LNCaP clone FGC (cell line): ENCODE measurements at regions not wholly inside any gene's neighbourhood (a gene's known extent, or its start where the extent isn't known, plus 50 kb on each side); places are given as distances from the start of the nearest gene placed in this dataset.

ENCODE experiments used
- DNase-seq: peaks from one replicate; pipeline ENCODE4 v3.0.0-alpha.2; 2011; ENCODE audit warnings: low read depth
- H3K4me3 ChIP-seq: 2 replicates; pipeline ENCODE4 v1.5.1; 2011; ENCODE audit warnings: mild to moderate bottlenecking, low read depth, low read length, control low read depth
- TF ChIP-seq, protein P1 (sequence below): IDR thresholded peaks from 2 replicates; pipeline ENCODE4 v1.5.1; 2012; ENCODE audit warnings: mild to moderate bottlenecking; ENCODE audit not compliant: control insufficient read depth, insufficient read depth; ENCODE audit errors: extremely low read depth

DNA sequence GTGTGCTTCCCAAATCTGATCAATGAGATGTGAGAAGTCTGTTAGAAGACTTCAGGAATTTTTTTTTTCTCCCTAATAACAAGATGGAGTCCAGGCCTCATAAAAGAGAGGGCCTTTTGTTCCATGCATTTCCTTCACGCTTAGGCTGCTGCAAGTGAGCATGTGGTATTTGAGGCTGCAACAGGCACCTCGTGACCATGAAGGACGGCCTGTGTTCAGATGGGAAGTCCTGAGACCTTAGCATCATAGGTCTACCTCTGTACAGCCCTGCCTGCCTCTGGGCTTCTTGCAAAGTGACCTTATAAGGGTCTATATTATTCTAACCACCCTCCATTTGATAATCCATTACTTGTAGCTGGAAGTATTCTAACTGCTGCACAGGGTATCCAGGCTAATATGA is 86.6 kb downstream of the BOD1 start:
- no peak for DNase-seq
- TF ChIP-seq, protein P1, sequence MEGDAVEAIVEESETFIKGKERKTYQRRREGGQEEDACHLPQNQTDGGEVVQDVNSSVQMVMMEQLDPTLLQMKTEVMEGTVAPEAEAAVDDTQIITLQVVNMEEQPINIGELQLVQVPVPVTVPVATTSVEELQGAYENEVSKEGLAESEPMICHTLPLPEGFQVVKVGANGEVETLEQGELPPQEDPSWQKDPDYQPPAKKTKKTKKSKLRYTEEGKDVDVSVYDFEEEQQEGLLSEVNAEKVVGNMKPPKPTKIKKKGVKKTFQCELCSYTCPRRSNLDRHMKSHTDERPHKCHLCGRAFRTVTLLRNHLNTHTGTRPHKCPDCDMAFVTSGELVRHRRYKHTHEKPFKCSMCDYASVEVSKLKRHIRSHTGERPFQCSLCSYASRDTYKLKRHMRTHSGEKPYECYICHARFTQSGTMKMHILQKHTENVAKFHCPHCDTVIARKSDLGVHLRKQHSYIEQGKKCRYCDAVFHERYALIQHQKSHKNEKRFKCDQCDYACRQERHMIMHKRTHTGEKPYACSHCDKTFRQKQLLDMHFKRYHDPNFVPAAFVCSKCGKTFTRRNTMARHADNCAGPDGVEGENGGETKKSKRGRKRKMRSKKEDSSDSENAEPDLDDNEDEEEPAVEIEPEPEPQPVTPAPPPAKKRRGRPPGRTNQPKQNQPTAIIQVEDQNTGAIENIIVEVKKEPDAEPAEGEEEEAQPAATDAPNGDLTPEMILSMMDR = no peak
- no peak overlapping the region for H3K4me3 ChIP-seq

DNA sequence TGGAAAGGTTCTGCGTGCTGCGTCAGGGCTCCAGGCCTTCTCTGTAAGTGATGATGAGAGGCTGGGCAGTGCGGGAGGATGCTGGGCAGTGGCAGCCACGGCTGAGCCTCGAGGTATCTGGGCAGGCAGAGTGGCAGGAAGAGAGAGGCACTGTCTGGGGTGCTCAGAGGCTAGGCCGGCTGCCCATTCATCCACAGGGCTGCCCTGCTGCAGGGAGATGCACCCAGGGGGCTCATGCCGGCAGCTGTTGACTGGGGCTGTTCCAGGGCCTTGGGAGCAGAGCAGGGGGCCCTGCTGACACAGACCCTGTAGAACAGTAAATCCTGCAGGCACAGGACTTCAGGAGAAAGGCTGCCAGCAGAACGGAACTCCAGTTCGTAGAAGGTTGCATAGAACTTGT is 88.8 kb downstream of the BOD1 start:
- DNase-seq = no peak
- TF ChIP-seq, protein P1 = no peak
- H3K4me3 ChIP-seq = no peak overlapping the region

DNA sequence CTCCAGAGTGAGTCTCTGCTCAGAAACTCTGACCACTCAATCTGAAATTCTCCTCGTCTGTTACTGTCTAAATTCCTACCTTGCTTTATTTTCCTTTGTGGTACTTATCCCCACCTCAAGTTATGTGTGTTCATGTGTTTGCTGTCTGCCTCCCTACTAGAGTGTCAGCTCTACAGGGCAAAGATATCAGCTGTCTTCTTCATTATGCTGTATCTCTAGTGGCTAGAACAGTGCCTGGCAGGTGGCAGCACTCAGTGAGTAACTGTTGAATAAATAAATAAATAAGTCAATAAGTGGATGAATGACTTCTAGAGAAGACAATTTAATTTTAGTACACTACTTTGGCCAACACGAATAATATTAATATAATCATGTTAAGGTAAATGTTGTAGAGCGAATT is 92.3 kb downstream of the BOD1 start:
- TF ChIP-seq, protein P1 = no peak
- DNase-seq = no peak
- H3K4me3 ChIP-seq = no peak overlapping the region

DNA sequence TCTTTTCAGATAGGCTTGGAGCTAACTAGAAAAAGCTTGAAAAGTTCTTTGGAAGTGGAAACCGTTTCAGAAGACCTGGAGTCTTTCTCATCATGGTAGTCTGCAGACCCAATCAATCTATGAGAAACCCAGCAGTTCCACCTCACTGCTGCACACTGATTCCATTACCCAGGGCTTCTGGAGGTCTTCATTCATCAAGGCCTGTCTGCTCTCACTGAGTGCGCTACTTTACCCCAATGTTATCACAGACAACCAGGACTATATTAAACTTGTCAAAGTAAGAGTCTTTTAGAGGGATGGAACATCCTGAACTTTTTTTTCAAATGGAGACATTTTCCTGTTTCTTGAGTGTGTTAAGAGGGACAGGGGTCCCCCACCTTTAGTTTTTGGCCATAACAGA is 93.1 kb downstream of the BOD1 start:
- TF ChIP-seq, protein P1 = no peak
- DNase-seq = no peak

DNA sequence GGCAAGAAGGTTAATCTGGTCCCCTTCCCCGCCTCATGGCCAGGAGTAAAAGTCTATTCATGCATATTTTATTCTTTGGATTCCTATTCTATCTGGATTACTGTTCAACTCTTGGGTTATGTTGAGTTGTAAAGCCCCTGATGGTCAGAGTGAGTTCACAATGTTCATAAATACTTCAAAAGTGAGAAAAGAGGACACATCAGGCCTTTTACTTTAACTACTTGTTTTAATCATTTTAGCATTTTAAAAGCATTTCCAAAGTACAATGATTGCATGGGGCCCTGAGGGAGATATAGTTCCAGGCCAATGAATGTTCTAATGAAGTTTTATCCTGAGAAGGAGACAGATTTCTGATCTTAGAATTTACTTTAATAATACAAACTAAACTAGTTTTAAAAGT is 93.9 kb downstream of the BOD1 start:
- TF ChIP-seq, protein P1 = no peak
- H3K4me3 ChIP-seq = no peak overlapping the region
- no peak for DNase-seq

More for the DNA sequence above, 93.1 kb downstream of the BOD1 start:
- no peak overlapping the region for H3K4me3 ChIP-seq

DNA sequence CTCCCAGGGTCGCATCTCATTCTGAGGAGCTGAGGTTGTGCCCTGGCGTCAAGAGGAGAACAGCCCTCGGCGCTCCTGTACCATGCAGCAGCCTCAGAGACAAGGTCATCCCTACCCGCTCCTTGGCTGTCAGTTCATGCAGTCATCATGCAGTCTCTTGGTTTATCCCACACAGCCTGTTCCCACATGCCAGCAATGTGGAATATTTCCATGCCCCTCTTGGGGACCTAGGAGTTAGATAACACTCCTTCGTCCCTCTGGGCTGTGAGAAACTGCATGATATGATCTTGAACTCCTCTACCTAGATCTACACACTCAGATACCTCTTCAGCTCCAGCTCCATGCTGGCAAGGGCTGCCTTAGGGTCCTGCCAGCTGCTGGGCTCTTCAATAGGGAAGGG is 97.6 kb downstream of the BOD1 start:
- TF ChIP-seq, protein P1 = no peak
- DNase-seq = no peak
- H3K4me3 ChIP-seq = no peak overlapping the region

DNA sequence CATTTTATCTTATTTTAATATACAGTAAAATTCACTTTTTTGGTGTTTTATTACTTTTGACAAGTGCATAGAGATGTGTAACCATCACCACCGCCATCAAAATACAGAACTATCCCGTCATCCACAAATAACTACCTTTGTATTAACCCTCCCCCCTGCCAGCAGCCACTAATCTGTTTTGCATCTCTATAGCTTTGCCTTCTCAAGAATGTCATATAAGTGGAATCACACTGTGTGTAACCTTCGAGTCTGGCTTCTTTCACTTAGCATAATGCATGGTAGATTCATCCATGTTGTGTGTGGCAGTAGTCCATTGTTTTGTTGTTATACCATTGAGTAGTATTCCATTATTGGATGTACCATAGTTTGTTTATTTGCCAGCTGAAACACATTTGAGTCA is 98.8 kb downstream of the BOD1 start:
- no peak for DNase-seq
- TF ChIP-seq, protein P1 = no peak
- H3K4me3 ChIP-seq = no peak overlapping the region
